Liver (tissue), 8 donors: ENCODE measurements at regions not wholly inside any gene's neighbourhood (a gene's known extent, or its start where the extent isn't known, plus 50 kb on each side); places are given as distances from the start of the nearest gene placed in this dataset.

Experiments used
- DNase-seq: peaks from one replicate; pipeline ENCODE4 v3.0.0-alpha.2; 2017; ENCODE audit warnings: low spot score
- H3K27ac ChIP-seq, 2 donors: one replicate each; pipeline ENCODE4 v1.7.0; 2013; ENCODE audit warnings: inconsistent platforms in 2 of 2, low read length in 2 of 2, control low read depth in 1 of 2, low read depth in 1 of 2, mild to moderate bottlenecking in 1 of 2
- H3K27me3 ChIP-seq, 4 donors: one replicate each; pipeline versions ENCODE4 v1.6.1 to v1.7.0; 2013; ENCODE audit warnings: low read length in 3 of 4, inconsistent platforms in 1 of 4, mild to moderate bottlenecking in 1 of 4, moderate library complexity in 1 of 4; ENCODE audit not compliant: control insufficient read depth in 4 of 4, insufficient read depth in 4 of 4
- H3K36me3 ChIP-seq, 4 donors: one replicate each; pipeline versions ENCODE4 v1.6.1 to v1.7.0; 2013; ENCODE audit warnings: low read length in 3 of 4, mild to moderate bottlenecking in 3 of 4, low read depth in 1 of 4, moderate library complexity in 1 of 4; ENCODE audit not compliant: control insufficient read depth in 4 of 4, insufficient read depth in 3 of 4
- H3K4me1 ChIP-seq, 4 donors: one replicate each; pipeline versions ENCODE4 v1.6.1 to v1.7.0; 2013; ENCODE audit warnings: low read length in 3 of 4, mild to moderate bottlenecking in 3 of 4, moderate library complexity in 1 of 4; ENCODE audit not compliant: control insufficient read depth in 4 of 4, insufficient read depth in 4 of 4
- H3K4me3 ChIP-seq, 3 donors: one replicate each; pipeline versions ENCODE4 v1.6.1 to v1.7.0; 2013; ENCODE audit warnings: low read length in 3 of 3, control low read depth in 1 of 3, low read depth in 1 of 3, mild to moderate bottlenecking in 1 of 3
- H3K9ac ChIP-seq, 2 donors: one replicate each; pipeline ENCODE4 v1.7.0; 2013; ENCODE audit warnings: low read length in 2 of 2, mild to moderate bottlenecking in 2 of 2, moderate library complexity in 2 of 2, control low read depth in 1 of 2, low read depth in 1 of 2
- H3K9me3 ChIP-seq, 4 donors: one replicate each; pipeline versions ENCODE4 v1.6.1 to v1.7.0; 2013; ENCODE audit warnings: low read length in 3 of 4; ENCODE audit not compliant: control insufficient read depth in 4 of 4
- EGR1 ChIP-seq, 2 donors: IDR thresholded peaks; 2 replicates each; pipeline ENCODE4 v1.6.1; 2016 to 2018; ENCODE audit warnings: antibody characterized with exemption in 2 of 2, low read depth in 2 of 2
- FOXA1 ChIP-seq: IDR thresholded peaks from 2 replicates; pipeline ENCODE4 v1.6.1; 2016; ENCODE audit warnings: antibody characterized with exemption
- FOXA2 ChIP-seq: IDR thresholded peaks from 2 replicates; pipeline ENCODE4 v1.6.1; 2016; ENCODE audit warnings: antibody characterized with exemption
- GABPA ChIP-seq, 2 donors: IDR thresholded peaks in 1 of 2; conservative IDR thresholded peaks in 1 of 2; 2 replicates each; pipeline ENCODE4 v1.6.1; 2016; ENCODE audit warnings: antibody characterized with exemption in 2 of 2, mild to moderate bottlenecking in 1 of 2, moderate library complexity in 1 of 2
- HNF4A ChIP-seq, 2 donors: conservative IDR thresholded peaks; 2 replicates each; pipeline ENCODE4 v1.6.1; 2016; ENCODE audit warnings: antibody characterized with exemption in 2 of 2, mild to moderate bottlenecking in 2 of 2
- HNF4G ChIP-seq: IDR thresholded peaks from 2 replicates; pipeline ENCODE4 v1.6.1; 2016; ENCODE audit warnings: antibody characterized with exemption
- JUND ChIP-seq, 2 donors: IDR thresholded peaks; 2 replicates each; pipeline ENCODE4 v1.6.1; 2016; ENCODE audit warnings: antibody characterized with exemption in 2 of 2
- NR2F2 ChIP-seq: IDR thresholded peaks from 2 replicates; pipeline ENCODE4 v1.6.1; 2016; ENCODE audit warnings: antibody characterized with exemption
- RAD21 ChIP-seq, 2 donors: IDR thresholded peaks; 2 replicates each; pipeline ENCODE4 v1.6.1; 2016; ENCODE audit warnings: antibody characterized with exemption in 2 of 2, mild to moderate bottlenecking in 2 of 2
- RXRA ChIP-seq, 2 donors: IDR thresholded peaks; 2 replicates each; pipeline ENCODE4 v1.6.1; 2017 to 2018; ENCODE audit warnings: antibody characterized with exemption in 2 of 2, mild to moderate bottlenecking in 1 of 2
- SP1 ChIP-seq: IDR thresholded peaks from 2 replicates; pipeline ENCODE4 v1.6.1; 2018; ENCODE audit warnings: antibody characterized with exemption, mild to moderate bottlenecking
- TAF1 ChIP-seq: conservative IDR thresholded peaks from 2 replicates; pipeline ENCODE4 v1.6.1; 2016; ENCODE audit warnings: antibody characterized with exemption, mild to moderate bottlenecking
- YY1 ChIP-seq: IDR thresholded peaks from 2 replicates; pipeline ENCODE4 v1.6.1; 2016; ENCODE audit warnings: antibody characterized with exemption, mild to moderate bottlenecking
- WGBS: extraction: QIAGEN DNeasy Blood & Tissue Kit; methylation state at CpG from one replicate; pipeline ENCODE4 v1.1.7; 2013; 5-methylcytosine and 5-hydroxymethylcytosine counted together
- TF ChIP-seq, protein P1 (sequence below): fragments of 150-350 bp; IDR thresholded peaks from 2 replicates; pipeline ENCODE4 v1.5.1; 2017; ENCODE audit warnings: improper control_type of control experiment, low read depth, low read length; ENCODE audit not compliant: missing input control
- TF ChIP-seq, protein P2 (sequence below): IDR thresholded peaks from 2 replicates; pipeline ENCODE4 v1.6.1; 2016; ENCODE audit warnings: antibody characterized with exemption
- TF ChIP-seq, protein P3 (sequence below): IDR thresholded peaks from 2 replicates; pipeline ENCODE4 v1.6.1; 2016; ENCODE audit warnings: antibody characterized with exemption
- TF ChIP-seq, protein P4 (sequence below): IDR thresholded peaks from 2 replicates; pipeline ENCODE4 v1.6.1; 2016; ENCODE audit warnings: antibody characterized with exemption
- TF ChIP-seq, protein P5 (sequence below): IDR thresholded peaks from 2 replicates; pipeline ENCODE4 v1.6.1; 2016; ENCODE audit warnings: antibody characterized with exemption, mild to moderate bottlenecking
- donor health status: healthy.
- donor health status: healthy.
- donor health status: healthy.
- donor health status: healthy.
- donor health status: healthy.

DNA sequence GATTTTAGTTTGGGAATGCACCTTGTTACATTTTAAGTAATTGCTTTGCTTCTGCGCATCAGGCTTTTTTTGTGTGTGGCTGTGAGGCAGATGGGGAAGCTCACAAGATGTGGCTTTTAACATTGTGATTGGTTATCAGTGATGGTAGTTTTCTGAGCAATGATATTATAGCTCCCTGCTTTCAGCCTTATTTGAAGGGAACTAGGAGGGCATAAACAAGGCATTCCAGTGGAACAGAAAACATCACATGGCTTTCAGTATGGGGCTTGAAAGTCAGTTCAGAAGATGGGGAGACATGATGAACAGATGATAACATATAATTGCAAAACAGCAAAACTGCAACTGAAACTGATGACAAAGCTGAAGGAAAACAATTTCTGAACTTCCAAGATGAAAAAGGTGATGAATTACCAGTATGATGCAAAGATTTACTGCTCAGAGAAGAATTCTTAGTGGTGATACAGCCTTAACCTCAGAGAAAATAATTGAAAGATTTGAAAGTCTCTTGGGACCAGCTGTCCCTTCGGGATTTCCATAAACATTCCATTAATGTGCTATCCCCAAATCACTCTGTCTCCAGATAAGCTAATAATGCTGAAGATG, 439.7 kb downstream of the RND3 start:
- Histone ChIP-seq H3K27ac (no peak overlapping the region), H3K27me3 (no peaks in the 10 kb centered on the region), H3K9ac (no peak overlapping the region), H3K4me1 (no peaks in the 10 kb centered on the region), H3K36me3 (no peaks in the 10 kb centered on the region), H3K4me3 (no peak overlapping the region), H3K9me3 (no peaks in the 10 kb centered on the region)
- TF ChIP-seq, protein P1, sequence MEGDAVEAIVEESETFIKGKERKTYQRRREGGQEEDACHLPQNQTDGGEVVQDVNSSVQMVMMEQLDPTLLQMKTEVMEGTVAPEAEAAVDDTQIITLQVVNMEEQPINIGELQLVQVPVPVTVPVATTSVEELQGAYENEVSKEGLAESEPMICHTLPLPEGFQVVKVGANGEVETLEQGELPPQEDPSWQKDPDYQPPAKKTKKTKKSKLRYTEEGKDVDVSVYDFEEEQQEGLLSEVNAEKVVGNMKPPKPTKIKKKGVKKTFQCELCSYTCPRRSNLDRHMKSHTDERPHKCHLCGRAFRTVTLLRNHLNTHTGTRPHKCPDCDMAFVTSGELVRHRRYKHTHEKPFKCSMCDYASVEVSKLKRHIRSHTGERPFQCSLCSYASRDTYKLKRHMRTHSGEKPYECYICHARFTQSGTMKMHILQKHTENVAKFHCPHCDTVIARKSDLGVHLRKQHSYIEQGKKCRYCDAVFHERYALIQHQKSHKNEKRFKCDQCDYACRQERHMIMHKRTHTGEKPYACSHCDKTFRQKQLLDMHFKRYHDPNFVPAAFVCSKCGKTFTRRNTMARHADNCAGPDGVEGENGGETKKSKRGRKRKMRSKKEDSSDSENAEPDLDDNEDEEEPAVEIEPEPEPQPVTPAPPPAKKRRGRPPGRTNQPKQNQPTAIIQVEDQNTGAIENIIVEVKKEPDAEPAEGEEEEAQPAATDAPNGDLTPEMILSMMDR: no peak
- no peak for TF ChIP-seq SP1
- TF ChIP-seq GABPA (IDR thresholded peaks at IDR 0.05 in 1 of 2, conservative IDR thresholded peaks at IDR 0.05 in 1 of 2): no peak
- no peak for TF ChIP-seq YY1
- TF ChIP-seq, protein P2, sequence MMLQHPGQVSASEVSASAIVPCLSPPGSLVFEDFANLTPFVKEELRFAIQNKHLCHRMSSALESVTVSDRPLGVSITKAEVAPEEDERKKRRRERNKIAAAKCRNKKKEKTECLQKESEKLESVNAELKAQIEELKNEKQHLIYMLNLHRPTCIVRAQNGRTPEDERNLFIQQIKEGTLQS: no peak
- no peak for TF ChIP-seq HNF4G
- TF ChIP-seq RXRA (IDR thresholded peaks at IDR 0.05): no peak
- TF ChIP-seq, protein P3, sequence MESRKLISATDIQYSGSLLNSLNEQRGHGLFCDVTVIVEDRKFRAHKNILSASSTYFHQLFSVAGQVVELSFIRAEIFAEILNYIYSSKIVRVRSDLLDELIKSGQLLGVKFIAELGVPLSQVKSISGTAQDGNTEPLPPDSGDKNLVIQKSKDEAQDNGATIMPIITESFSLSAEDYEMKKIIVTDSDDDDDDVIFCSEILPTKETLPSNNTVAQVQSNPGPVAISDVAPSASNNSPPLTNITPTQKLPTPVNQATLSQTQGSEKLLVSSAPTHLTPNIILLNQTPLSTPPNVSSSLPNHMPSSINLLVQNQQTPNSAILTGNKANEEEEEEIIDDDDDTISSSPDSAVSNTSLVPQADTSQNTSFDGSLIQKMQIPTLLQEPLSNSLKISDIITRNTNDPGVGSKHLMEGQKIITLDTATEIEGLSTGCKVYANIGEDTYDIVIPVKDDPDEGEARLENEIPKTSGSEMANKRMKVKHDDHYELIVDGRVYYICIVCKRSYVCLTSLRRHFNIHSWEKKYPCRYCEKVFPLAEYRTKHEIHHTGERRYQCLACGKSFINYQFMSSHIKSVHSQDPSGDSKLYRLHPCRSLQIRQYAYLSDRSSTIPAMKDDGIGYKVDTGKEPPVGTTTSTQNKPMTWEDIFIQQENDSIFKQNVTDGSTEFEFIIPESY: no peak
- no peak for TF ChIP-seq HNF4A (conservative IDR thresholded peaks at IDR 0.05)
- no peak for TF ChIP-seq FOXA2
- TF ChIP-seq JUND (IDR thresholded peaks at IDR 0.05): no peak
- TF ChIP-seq RAD21 (IDR thresholded peaks at IDR 0.05): no peak
- TF ChIP-seq, protein P4, sequence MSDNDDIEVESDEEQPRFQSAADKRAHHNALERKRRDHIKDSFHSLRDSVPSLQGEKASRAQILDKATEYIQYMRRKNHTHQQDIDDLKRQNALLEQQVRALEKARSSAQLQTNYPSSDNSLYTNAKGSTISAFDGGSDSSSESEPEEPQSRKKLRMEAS: no peak
- TF ChIP-seq NR2F2: no peak
- DNase-seq: no peak
- 88% methylated on average over 2 of the region's 2 CpGs for WGBS

DNA sequence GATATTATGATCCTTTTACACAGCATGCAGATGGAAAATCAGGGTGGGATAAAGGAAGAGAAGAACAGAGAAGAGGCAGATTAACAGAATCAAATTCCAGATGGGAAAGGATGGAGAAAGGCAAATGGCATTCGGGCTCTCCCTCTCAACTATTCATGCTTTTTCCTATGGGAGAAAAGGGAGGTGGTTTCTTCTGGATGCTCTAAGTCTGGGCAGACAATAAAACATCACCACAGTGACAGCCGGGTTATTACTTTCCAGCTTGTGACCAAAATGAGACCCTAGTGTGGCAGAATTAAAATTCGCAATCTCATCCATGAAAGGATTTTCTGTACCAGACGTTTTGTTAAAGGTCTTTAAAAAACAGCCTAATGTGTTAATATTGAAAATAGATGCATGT, 440.7 kb downstream of the RND3 start:
- no peak for DNase-seq
- 87% methylated on average over 4 of the region's 4 CpGs for WGBS
- Histone ChIP-seq H3K9me3 (no peaks in the 10 kb centered on the region), H3K4me3 (no peak overlapping the region), H3K27me3 (no peaks in the 10 kb centered on the region), H3K36me3 (no peaks in the 10 kb centered on the region), H3K4me1 (no peaks in the 10 kb centered on the region), H3K9ac (no peak overlapping the region), H3K27ac (no peak overlapping the region)
- TF ChIP-seq RAD21 (IDR thresholded peaks at IDR 0.05) (no peak), FOXA1 (no peak), TAF1 (no peak), NR2F2 (no peak), EGR1 (IDR thresholded peaks at IDR 0.05; ENCODE audit: low read depth in 2 of 2) (no peak), YY1 (no peak), SP1 (no peak), HNF4G (no peak), FOXA2 (no peak), GABPA (IDR thresholded peaks at IDR 0.05 in 1 of 2, conservative IDR thresholded peaks at IDR 0.05 in 1 of 2) (no peak), RXRA (IDR thresholded peaks at IDR 0.05) (no peak), JUND (IDR thresholded peaks at IDR 0.05) (no peak)
- TF ChIP-seq, protein P3: no peak
- TF ChIP-seq, protein P4: no peak
- TF ChIP-seq, protein P1: no peak
- TF ChIP-seq, protein P5, sequence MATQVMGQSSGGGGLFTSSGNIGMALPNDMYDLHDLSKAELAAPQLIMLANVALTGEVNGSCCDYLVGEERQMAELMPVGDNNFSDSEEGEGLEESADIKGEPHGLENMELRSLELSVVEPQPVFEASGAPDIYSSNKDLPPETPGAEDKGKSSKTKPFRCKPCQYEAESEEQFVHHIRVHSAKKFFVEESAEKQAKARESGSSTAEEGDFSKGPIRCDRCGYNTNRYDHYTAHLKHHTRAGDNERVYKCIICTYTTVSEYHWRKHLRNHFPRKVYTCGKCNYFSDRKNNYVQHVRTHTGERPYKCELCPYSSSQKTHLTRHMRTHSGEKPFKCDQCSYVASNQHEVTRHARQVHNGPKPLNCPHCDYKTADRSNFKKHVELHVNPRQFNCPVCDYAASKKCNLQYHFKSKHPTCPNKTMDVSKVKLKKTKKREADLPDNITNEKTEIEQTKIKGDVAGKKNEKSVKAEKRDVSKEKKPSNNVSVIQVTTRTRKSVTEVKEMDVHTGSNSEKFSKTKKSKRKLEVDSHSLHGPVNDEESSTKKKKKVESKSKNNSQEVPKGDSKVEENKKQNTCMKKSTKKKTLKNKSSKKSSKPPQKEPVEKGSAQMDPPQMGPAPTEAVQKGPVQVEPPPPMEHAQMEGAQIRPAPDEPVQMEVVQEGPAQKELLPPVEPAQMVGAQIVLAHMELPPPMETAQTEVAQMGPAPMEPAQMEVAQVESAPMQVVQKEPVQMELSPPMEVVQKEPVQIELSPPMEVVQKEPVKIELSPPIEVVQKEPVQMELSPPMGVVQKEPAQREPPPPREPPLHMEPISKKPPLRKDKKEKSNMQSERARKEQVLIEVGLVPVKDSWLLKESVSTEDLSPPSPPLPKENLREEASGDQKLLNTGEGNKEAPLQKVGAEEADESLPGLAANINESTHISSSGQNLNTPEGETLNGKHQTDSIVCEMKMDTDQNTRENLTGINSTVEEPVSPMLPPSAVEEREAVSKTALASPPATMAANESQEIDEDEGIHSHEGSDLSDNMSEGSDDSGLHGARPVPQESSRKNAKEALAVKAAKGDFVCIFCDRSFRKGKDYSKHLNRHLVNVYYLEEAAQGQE: no peak
- TF ChIP-seq, protein P2: no peak
